Fibroblast of skin of abdomen (primary cell): ENCODE measurements at regions not wholly inside any gene's neighbourhood (a gene's known extent, or its start where the extent isn't known, plus 50 kb on each side); places are given as distances from the start of the nearest gene placed in this dataset.
A peak's percentile ranks its signal among the peaks of the same experiment; 100 is the strongest.

Source experiments
- DNase-seq: peaks from one replicate; pipeline ENCODE4 v3.0.0-alpha.2; 2013

DNA sequence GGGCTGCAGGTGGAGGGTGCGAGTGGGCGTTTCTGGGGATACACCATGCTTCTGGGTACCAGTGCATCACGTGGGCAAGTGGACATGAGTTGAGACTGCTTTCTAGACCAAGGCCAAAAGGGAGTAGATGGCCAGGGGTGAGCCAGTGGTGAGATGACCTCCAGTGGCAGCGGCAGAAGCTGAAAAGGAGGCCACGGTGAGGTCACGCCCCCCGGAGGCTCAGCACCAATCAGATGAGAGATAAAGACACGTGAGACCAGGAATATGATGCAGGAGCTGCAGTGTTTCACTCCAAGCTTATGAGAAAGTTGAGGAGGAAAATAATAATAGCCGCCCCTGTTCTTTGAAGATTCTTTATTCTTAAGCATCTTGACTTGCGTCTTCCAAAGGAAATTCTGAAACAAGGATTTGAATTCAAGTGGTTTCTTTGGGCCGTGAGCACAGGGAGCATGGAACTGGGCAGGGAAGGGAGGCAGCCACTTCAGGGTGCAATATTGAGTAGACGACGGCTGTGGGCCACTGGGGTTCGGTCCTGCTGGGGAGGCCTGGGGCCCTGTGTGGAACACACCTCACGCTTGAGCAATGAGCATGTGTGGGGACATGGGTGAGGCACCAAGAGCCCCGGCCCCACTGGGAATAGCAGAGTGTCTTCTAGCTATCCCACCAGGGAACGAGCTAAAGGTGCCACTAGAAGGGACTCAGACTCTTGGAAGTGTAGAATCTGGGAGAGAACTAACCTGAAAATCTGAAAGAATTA, 156.7 kb upstream of the LRFN2 start:
- no peak for DNase-seq

DNA sequence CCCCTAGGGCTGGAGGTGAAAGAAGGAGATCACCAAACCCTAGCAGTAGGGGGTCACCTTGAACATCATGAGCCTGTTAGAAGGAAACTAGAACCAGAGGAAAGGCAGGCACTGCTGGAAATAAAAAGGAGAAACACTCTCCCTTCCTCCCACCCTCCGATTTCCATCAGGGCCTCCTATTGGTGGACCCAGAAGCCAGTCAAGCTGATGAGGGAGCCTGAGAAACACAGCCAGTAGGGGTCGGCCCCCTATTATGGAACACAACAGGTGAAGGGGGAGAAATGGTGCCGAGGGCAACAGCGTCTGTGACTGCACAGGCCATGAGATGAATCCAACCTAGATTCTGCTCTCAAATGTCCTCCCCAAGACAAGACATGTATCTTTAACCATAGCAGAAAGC, 156.1 kb upstream of the LRFN2 start:
- no peak for DNase-seq

DNA sequence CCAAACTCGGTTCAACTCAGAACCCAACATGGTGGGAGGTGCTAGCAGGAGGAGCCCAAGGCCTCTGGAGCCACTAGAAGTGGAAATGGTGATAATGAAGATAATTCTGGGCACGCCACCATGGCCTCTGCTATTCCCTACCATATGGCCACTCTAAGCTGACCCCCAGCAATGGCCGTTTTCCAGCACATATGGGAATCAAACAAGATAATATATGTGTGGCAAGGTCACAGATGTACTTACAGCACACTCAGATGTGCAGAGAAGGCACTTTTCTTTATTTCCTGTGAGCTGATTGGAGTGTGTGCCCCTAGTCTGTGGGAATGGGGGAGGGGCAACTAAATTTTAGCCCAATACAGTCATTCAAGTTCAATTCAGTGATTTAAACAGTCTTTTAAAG, 153.4 kb upstream of the LRFN2 start:
- no peak for DNase-seq

DNA sequence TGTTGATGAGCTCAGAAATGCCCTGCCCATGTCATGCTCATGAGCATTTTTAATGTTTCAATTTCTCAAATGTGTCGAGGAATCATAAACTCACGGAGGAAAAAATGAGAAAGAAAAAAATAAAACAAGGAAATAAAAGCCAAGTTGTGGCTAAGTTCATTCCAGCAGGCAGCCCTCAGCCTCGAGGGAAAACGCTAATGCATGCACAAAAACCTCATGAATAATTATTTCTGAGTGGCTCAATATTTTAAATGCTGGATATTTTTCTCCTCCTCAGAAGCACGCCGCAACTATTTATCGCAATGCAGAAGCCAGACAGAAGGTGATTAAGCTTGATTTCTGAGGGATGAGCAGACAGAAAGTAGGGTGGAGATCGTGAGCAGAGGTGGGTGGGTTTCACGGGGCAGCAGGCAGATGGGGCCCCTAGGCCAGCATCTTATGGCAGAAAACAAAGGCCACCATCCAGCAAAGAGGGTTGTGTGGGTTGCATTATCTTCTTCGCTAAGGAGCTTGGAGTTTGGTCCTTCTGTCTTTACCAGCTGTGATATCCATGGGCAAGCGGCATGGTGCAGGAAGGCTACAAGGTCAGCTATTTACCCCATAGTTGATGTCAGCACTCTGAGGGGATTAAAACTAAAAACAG, 151.5 kb upstream of the LRFN2 start:
- DNase-seq: peak; percentile 45

DNA sequence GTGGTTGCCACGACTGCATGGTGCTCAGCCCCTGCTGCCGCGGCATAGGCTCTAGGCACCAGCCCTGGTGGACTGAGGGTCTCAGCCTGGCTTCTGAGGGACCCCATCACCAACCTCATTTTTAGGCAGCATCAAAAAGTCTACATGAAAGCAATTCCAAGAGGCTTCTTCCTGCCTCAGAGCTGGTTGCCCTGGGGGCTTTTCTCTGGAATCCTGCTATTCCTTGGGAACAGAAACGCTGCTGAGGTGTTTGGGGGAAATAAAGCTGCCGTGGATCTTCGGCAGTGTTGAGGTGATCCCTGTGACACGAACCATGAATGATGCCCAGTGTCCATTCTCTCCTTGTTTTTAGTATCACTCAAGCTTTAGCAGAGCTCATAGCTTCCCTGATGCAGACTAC, 148.4 kb upstream of the LRFN2 start:
- no peak for DNase-seq

DNA sequence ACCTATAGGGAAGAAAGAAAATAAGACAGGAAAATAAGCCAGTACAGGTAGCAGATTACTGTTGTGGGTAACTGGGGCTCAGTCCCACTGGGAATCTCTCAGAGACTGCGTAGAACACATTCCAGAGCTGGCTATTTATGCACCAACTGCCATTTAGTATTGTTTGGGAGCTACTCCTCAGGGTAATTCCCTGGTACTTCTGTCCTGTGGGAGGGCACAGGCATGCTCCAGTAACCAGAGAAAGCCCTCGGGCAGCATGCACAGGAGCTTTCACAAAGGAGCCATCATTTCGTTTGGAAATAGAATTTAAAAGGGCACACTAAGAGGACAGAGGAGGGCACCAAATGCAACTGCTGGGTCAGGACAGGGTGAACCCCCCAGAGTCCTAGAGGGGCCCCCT, 148.0 kb upstream of the LRFN2 start:
- DNase-seq: no peak

DNA sequence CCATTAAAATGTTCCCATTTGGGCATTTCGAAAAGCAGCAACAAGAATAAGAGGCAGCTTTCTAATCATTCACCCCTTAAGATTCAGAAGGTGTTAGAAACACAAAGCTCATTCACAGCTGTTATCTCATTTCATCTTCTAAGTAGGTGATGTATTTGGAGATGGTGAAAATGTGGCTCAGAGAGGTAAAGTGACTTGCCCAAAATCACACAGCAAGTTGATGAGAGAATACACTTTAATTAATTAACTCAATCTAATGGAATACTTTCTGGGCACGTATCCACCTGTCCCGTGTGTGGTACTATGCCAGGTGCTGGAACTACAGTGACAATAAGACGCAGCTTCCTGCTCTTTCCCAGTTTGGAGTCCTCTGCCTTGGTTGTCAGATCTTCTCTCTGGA, 147.4 kb upstream of the LRFN2 start:
- no peak for DNase-seq

DNA sequence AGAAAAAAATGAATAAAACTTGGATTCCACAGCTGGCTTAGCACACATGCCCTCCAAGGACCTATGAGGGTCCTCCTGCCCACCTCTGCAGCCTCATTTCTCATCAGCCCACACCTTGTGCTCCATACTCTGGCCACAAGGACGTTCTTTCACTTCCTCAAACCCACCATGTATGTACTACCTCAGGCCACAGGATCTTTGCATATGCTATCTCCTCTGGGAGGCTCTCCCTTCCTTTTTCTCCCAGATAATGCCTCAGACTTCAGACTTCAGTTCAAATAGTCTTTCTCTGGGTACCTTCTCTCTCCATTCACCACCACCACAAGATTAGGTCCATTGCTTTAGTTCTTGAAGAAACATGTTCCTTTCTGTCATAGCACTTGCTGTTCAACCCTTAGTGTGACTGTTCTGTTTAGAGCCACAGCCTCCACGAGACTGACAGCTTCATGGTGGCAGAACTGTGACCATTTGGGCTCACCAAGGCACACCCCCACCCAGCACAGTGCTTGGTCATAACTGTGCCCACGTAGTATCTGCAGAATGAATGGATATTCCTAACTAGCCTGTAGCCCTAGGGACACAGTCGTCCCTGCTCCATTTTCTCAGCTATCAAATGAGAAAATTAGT, 146.7 kb upstream of the LRFN2 start:
- no peak for DNase-seq

DNA sequence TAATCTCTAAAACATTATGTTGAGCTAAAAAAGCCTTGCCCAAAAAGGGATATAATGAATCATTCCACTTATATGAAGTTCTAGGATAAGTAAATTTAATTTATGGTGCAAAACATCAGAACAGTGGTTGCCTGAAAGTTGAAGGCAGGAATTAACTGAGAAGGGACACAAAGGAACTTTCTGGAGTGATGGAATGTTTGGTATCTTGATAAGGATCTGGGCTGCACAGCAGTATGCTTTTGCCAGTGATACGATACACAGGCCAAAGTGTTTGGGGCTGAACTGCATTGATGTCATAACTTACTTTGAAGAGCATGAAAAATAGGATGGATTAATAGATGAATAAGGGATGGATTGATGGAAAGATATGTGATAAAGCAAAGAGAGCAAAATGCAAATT, 146.1 kb upstream of the LRFN2 start:
- peak; percentile 47 for DNase-seq

DNA sequence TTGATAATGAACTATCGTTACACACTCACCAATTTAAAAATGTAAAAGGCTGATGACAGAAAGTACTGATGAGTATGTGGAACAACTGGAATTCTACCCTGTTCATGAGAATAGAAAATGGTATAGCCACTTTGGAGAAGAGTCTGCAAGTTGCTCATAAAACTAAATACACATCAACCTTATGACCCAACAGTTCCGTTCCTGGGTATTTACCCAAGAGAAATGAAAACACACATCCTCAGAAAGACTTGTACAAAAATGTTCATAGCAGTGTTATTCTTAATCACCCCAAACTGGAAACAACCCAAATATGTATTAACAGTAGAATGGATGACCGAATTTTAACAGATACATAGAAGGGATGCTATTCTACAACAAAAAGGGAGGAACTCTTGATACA, 145.7 kb upstream of the LRFN2 start:
- DNase-seq: no peak

DNA sequence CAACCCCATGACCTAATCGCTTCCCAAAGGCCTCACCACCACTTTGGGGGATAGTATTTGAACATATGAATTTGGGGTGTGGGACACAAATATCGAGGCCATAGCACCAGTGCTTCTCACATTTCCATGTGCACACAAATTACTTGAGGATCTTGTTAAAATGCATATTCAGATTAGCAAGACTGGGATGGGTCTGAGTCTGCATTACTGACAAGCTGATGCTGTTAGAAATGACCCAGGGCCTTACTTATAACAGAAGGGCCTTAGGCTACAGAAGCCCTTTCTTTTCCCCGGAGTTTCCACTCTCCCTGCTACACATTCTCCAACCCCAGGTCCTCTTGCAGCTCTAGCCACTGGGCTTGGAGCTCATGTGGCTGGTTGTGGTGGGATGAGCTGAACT, 141.5 kb upstream of the LRFN2 start:
- DNase-seq: no peak

DNA sequence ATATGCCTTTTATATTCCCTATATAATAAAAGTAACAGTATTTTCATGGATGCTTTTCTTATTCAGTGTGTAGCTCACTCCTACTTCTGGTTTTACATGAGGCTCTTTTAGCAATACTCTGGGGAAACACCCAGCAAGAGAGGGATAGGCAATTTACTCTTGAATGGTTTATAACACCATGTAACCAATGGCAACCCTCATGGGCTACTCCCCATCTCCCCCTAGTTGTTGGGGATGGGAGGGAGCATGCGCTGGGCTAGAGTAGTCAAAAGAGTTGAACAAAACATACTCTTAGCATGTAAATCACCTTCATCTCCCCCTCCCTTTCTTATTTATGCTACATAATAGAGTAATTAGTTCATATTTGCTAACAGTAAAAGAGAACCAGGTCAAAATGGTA, 140.1 kb upstream of the LRFN2 start:
- no peak for DNase-seq

DNA sequence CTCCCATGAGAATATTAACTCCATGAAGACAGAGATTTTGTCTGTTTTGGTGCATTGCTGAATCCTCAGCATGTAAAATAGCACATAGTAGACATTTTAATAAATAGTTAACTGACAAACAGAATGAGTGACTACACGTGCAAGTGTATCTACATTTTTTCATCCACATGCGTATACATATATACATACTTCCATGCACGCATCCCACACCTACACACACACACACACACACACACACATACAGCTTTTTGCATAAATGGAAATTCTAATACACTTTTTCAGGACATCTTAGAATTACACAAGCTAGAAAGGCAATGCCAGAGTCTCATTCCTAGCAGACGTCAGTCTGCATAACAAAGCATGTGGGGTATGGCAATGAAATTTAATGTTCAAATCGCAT, 139.7 kb upstream of the LRFN2 start:
- DNase-seq: no peak

DNA sequence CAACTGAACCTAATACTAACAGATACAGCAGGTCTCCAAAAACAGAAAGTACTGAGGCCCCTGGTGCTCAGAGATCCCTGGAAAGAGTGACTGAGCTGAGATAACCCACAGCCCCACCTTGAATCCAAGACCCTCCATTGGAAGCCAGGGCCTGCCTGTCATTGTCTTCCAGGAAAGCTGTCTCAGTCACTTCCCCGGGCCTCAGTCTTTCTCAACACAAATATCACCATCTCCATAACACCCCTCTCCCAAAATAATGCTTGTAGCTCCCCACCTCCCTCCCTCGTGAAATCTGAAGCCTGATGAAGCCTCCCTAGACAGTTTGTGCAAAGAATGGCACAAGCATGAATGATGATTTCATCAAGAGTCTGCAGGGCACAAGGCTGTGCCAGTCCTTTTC, 138.2 kb upstream of the LRFN2 start:
- DNase-seq: no peak

DNA sequence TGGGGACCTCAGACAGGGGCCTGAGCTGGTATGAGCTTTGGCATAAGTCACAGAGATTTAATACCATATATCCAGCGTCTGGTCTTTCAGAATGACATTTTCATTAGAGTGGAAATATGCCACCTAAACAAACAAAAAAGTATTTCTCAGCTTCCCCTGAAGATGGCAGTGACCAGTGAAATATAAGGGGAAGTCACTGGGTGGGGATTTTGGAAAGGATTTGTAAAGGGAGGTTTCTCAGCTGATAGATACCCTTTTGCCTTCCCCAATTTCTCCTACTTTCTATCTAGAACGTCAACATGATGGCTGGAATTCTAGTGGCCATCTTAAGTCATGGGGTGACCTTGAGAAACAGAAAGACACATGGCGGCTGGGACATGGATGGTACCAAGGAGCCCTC, 137.7 kb upstream of the LRFN2 start:
- DNase-seq: no peak

DNA sequence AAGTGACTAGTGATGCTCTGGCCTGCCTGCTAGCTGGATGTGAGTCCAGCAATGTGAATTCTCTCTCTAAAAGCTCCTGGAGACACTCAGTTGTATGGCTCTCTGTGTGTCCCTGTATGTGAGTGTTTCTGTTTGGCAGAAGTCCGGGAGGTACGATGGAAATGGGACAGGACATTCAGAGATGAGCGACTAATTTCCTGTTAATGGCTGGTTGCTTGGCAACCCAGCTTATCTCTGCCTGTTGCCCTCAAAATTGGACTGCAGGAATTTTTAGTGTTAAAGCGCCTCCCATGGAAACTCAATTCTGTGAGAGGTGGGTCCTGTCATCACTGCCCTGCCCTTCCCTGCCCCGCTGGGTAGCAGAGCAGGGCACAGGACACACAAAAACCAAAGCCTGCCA, 136.8 kb upstream of the LRFN2 start:
- peak; percentile 29 for DNase-seq

DNA sequence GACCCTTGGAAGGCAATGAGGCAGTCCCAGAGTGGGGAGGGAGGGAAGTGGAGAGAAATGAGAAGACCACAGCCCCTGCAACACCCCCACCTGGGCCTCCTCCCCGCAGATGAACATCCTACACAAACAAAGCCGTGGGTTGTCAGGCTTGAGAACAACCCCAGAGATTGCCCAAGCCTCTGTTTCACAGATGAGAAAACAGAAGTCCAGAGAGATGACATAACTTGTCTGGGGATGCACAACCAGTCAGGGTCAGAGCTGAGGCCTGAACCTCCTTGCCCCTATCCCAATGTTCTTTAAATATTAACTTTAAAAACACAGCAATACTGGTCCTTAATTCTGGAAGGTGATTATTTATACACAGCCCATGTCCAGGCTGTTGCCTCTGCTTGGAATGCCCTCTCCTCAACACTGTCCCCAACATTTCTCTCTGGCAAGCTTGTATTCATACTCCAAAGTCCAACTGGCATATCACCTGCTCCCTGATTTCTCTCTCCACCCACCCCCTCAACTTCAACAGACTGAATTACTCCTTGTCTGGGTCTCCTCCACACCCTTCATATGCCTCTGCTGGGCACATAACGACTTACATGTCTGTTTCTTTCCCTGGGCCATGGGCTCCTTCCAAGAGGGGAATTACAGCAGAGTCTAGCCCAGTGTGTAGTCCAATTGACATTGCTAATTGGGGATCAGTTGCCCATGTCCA, 135.5 kb upstream of the LRFN2 start:
- DNase-seq: peak; percentile 19

DNA sequence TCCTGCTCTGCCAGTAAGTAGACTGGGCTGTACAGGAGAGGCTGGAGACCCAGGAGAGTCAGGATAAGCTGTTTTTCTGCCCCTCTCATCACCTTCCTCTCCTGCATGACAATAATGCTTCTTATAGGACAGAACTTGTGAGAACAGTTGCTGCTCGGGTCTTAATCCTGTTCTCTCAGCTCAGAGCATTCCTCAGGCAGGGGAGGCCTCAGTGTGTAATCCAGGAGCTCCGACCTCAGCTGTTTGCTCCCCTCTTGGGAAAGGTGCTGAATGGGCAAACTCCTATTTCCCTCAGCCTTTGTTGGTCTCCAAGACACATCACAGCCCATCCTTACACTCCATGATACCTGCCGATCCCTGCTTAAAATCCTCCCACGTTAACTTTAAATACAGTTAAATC, 134.9 kb upstream of the LRFN2 start:
- DNase-seq: no peak

DNA sequence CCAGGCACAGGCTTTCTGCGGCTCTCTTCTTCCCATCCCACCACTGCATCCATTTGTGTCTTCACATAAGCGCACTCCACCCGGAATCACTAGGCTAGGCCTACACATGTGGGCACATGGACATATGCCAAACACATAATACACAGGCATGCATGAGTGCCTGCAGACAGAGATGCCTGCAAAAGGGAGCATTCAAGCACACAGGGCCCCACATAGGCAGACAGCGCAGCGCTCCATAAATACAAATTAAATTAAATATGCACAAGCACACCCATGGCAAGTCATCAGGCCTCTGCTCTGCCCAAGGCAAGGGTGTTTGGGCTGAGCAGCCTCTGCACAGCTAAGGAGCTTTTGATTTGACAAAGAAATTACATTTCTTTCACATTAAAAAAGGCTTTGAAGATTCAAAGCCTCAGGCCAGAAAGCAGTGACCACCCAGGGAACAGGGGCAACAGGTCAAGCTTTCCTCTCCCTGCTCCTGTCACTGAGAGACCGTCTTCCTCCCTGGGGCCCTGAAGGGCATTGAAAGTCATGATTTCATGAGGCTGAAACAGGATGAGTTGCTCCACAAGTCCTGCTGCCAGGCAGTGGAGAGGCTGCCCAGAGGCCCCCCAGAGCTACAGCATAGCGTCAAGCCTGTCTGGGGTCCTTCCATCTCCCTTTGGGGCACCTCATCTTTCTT, 134.2 kb upstream of the LRFN2 start:
- DNase-seq: peak; percentile 32

DNA sequence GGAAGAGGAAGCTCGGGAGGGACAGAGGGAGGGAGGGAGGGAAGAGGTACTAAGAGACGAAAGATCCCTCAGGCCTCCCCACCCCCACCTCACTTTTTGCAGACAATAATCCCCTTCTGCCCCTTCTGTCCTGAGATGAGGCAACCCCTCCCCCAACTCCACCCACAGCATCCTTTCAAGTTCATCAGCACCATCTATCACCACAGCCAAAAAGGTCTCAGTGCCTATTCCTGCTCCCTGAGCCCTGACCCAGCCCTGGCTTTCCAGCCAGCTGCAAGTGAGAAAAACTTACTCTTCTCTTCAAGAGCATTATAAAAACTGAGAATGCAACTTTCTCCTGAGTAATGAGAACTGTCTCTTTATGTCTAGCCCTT, 133.2 kb upstream of the LRFN2 start:
- DNase-seq: no peak

DNA sequence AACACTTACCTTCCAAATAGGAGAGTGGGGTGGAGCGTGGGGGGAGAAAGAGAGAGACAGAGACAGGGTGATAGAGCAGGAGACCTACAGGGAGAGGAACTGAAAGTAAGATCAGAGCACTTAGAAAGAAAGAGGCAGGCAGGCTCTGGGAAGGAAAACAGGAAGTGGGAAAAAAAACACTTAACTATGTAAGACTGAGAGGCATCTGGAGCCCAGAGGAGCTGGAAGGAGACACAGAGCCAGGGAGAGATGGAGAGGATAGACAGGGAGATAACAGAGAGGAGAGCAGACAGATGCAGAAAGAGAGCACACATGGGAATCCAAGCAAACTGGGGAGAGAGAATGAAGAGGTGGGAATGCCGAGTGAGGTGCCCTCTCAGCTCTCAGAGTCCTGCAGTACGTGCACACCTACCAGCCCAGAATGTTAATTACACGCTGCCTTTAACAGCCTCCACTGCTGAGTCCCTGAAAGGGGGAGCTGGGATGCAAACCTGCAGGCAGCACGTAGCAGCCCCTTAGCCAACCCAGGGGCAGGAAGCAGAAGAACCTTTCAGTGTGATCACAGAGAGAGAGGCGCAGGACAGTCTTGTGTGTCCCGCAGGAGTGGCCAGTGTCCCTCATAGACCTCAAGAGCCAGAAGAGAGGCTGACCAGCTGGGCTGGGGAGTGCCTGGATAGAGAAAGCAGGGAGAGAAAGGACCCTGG, 132.7 kb upstream of the LRFN2 start:
- DNase-seq: peak; percentile 71

DNA sequence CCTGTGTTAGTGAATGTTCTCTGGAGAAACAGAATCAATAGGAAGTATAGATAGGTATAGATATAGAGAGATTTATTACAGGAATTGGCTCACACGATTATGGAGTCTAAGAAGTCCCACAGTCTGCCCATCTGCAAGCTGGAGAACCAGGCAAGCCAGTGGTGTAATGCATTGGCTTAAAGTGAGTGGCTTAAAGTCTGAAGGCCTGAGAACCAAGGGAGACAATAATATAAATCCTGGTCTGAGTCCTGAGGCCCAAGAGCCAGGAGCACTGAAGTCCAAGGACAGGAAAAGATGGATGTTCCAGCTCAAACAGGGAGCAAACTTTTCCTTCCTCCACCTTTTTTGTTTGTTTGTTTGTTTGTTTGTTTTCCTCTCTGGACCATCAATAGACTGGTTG, 131.2 kb upstream of the LRFN2 start:
- no peak for DNase-seq
